Adipocyte (in vitro differentiated cells): ENCODE measurements at regions not wholly inside any gene's neighbourhood (a gene's known extent, or its start where the extent isn't known, plus 50 kb on each side); places are given as distances from the start of the nearest gene placed in this dataset.

Source experiments
- DNase-seq: peaks from one replicate; pipeline ENCODE4 v3.0.0-alpha.2; 2015; ENCODE audit warnings: low read depth
- H3K27me3 ChIP-seq: replicated peaks from 2 replicates; pipeline ENCODE4 v1.7.0; 2013; ENCODE audit warnings: mild to moderate bottlenecking, low read length, moderate library complexity; ENCODE audit not compliant: control insufficient read depth, insufficient read depth
- H3K36me3 ChIP-seq: 2 replicates; pipeline ENCODE4 v1.7.0; 2013; ENCODE audit warnings: low read length, mild to moderate bottlenecking, moderate library complexity; ENCODE audit not compliant: control insufficient read depth, insufficient read depth, severe bottlenecking
- H3K4me1 ChIP-seq: 2 replicates; pipeline ENCODE4 v1.7.0; 2013; ENCODE audit warnings: mild to moderate bottlenecking, low read length, moderate library complexity; ENCODE audit not compliant: control insufficient read depth, insufficient read depth
- H3K4me3 ChIP-seq: 2 replicates; pipeline ENCODE4 v1.7.0; 2013; ENCODE audit warnings: mild to moderate bottlenecking, low read length, moderate library complexity
- H3K9ac ChIP-seq: 2 replicates; pipeline ENCODE4 v1.7.0; 2013; ENCODE audit warnings: mild to moderate bottlenecking, low read length, moderate library complexity
- H3K9me3 ChIP-seq: 2 replicates; pipeline ENCODE4 v1.7.0; 2013; ENCODE audit warnings: mild to moderate bottlenecking, low read length, moderate library complexity; ENCODE audit not compliant: control insufficient read depth

DNA sequence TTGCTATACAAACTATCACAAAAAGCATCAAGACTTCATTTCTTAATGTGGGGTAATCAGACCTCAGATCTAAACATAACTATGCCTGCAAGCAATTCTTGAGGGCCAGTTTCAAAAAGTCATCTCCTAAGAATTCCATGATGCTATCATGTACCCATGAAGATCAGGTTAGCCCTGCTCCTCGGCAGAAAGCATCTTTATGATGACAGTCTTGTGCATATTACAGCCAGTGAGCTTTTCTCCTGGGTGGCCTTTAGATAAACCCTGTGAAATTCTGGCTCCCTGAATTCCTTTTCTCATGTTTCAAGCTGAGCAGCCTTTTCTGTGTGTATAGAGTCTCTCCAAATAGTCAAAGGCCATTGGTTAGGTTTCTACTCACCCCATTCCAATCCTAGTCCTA lies 201.9 kb upstream of the MCTP2 start:
- H3K27me3 ChIP-seq: no peaks in the 10 kb centered on the region
- no peak overlapping the region for H3K4me3 ChIP-seq

DNA sequence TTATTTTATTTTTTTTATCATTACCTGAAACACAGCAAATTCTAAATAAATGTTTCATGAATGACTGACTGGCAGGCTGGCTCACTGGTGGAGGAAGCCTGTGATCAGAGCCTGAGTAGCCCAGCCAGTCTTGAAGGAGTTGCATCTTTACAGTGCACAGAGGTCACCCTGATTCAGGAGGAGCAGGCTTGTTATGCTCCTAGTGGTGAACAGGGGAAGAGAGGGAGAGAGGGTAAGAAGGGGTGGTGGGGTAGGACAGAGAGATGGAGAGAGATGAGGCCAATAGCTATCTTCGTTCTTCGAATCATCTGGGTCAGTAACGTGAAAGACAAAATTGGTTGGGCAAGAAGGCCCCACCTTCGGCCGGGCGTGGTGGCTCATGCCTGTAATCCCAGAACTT lies 202.6 kb upstream of the MCTP2 start:
- peaks cover 18% of the 10 kb centered on the region for H3K4me1 ChIP-seq
- H3K9ac ChIP-seq: no peak overlapping the region
- H3K9me3 ChIP-seq: no peaks in the 10 kb centered on the region
- no peak overlapping the region for H3K4me3 ChIP-seq
- no peaks in the 10 kb centered on the region for H3K27me3 ChIP-seq
- no peak for DNase-seq
- no peaks in the 10 kb centered on the region for H3K36me3 ChIP-seq

More for the DNA sequence above, 201.9 kb upstream of the MCTP2 start:
- Histone ChIP-seq H3K4me1 (peaks cover 14% of the 10 kb centered on the region), H3K36me3 (no peaks in the 10 kb centered on the region), H3K9ac (no peak overlapping the region), H3K9me3 (no peaks in the 10 kb centered on the region)
- no peak for DNase-seq

DNA sequence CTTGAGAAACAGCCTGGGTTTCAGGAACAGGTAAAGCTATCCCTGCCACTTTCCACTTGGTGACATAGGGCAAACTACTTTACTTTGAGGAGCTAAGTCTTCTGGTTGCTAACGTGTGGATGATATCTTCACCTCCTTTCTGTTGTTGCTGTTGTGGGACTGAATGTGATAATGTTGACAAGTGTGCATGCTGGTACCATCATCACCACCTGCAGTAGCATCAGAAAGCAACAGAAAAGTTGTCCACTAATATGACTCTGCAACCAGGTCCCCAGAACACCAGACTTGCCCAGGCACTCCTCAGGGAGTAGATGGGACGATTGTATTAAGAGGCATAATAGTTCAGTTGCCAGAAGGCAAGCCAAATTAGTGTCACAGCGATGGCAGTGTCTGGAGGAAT lies 203.2 kb upstream of the MCTP2 start:
- peaks cover 19% of the 10 kb centered on the region for H3K4me1 ChIP-seq
- no peak for DNase-seq
- no peak overlapping the region for H3K9ac ChIP-seq
- no peak overlapping the region for H3K4me3 ChIP-seq
- H3K36me3 ChIP-seq: no peaks in the 10 kb centered on the region
- no peaks in the 10 kb centered on the region for H3K9me3 ChIP-seq
- no peaks in the 10 kb centered on the region for H3K27me3 ChIP-seq

DNA sequence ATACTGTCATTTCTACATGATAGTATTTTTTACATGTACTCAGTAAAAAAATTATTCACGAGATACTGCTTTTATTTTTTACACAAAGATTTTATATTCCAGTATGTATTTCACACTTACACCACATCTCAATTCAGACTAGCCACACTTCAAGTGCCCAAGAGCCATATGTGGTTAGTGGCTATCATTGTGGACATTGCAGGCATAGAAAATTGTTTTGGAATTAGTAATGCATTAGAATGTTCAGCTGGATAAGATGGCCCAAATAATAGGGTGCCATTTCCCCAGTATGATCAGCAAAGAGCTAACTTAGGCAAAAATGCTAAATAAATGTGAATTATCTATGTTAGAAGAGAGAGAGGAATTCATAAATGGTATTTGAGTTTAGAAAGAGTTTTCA lies 203.8 kb upstream of the MCTP2 start:
- Histone ChIP-seq H3K4me1 (peaks cover 19% of the 10 kb centered on the region), H3K9me3 (no peaks in the 10 kb centered on the region), H3K36me3 (no peaks in the 10 kb centered on the region), H3K27me3 (no peaks in the 10 kb centered on the region), H3K9ac (no peak overlapping the region), H3K4me3 (no peak overlapping the region)
- DNase-seq: no peak

DNA sequence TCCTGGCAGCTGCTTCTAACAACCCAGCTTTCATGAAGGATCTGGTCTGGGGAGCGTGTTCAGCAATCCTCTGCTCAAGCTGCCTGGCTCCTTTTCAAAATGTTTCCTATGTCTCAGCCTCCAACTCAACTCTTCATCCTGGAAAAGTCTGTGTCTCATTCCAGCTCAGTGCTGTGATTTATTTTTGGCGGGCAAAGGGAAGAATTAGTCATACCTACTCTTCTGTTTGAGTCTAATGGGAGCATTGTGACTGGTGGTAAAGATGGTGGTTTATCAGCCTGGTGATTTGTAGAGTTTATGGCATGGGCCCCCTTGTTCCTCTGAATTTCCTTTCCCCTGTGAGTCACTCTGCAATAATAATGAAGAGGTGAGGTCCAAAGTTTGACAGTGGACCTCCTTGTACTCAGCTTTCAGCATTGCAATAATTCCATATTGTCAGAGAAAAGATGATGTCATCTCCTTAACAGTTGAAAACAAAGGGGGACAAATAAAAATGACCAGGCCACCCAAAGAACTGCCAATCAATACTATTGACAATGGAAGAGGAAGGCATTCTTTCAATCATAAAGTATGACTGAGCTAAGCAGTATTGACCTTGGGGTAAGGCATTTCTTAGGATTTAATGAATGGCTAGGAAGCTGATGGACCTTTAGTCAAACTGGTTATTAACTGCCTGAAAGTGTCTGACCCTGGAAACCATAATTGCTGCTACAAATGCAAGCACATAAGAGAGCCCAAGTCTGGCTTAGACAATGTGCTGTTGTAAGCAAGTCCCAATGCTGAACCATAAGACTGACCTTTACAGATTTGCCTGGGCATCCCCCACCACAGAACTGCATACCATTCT lies 204.7 kb upstream of the MCTP2 start:
- Histone ChIP-seq H3K9me3 (no peaks in the 10 kb centered on the region), H3K27me3 (no peaks in the 10 kb centered on the region), H3K36me3 (no peaks in the 10 kb centered on the region), H3K4me3 (no peak overlapping the region), H3K4me1 (peaks cover 19% of the 10 kb centered on the region), H3K9ac (no peak overlapping the region)
- DNase-seq: no peak

DNA sequence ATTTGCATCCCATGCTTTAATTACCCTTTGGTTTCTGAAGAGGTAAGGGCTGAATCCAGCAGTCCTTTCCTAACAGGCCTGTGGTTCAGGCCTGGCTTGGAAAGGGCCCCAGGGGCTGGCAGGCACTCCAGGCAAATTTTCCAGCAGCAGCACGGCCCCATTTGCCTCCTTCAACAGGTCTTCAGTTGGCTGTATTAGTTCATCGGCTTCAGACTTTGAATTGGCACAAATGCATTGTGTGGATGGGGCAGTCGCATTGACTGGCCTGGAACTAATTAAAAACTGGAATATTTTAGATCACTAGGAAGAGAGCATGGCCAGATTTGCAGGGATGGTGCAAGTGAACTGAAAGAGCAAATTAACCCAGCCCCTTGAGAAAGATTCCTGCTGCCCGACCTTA lies 207.8 kb upstream of the MCTP2 start:
- H3K4me3 ChIP-seq: no peak overlapping the region
- H3K9me3 ChIP-seq: no peaks in the 10 kb centered on the region
- no peaks in the 10 kb centered on the region for H3K36me3 ChIP-seq
- no peak for DNase-seq
- H3K27me3 ChIP-seq: no peaks in the 10 kb centered on the region
- peaks cover 24% of the 10 kb centered on the region for H3K4me1 ChIP-seq
- H3K9ac ChIP-seq: no peak overlapping the region

DNA sequence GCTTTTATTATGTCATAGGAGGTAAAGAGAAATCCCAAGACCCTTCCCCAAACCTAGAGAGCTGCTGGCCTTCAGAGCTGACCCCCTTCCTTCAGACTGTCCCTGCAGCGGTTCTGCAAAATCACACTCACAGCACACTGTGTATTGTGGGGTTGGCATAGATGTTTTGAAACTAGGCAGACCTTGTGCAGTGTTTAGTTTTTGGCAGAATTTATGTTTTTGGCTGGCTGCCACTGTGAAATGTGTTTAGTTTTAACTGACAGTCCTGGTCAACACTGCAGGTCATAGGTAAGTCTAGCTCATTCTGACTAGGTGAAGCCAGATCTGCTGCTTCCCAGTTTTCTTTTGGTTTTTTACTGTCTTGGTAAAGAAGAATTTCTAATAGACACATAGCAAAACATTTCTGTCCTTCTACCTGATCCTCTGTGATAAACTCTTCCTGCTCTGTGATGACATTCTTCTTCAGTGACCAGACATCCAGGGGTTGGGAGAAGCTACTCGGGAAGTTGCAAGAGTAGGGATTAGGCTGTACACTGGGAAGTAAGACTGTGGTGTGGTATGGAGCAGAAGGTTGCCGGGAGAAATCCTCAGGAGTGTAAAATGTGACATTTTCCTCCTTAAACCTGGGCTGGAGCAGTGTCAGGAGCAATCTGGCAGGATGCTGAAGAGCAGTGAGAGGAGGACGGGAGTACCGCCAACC lies 209.6 kb upstream of the MCTP2 start:
- no peaks in the 10 kb centered on the region for H3K27me3 ChIP-seq
- DNase-seq: no peak

DNA sequence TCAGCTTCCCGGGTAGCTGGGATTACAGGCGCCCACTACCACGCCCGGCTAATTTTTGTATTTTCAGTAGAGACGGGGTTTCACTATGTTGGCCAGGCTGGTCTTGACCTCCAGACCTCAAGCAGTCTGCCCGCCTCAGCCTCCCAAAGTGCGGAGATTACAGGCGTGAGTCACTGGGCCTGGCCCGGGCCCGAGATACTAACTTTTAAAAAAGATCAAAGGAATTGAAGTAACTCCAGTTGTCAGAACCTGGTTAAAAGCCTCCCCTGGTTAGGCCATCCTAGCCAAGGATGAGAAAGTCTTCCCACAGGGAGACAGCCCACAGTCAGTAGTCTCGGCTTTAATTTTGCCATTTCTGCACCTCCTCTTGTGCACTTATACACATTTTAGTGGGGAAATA lies 212.3 kb upstream of the MCTP2 start:
- Histone ChIP-seq H3K9me3 (no peaks in the 10 kb centered on the region), H3K9ac (no peak overlapping the region), H3K36me3 (no peaks in the 10 kb centered on the region), H3K4me3 (no peak overlapping the region), H3K4me1 (peaks cover 15% of the 10 kb centered on the region), H3K27me3 (no peaks in the 10 kb centered on the region)
- DNase-seq: no peak

More for the DNA sequence above, 209.6 kb upstream of the MCTP2 start:
- Histone ChIP-seq H3K4me1 (peaks cover 24% of the 10 kb centered on the region), H3K9ac (no peak overlapping the region), H3K4me3 (no peak overlapping the region), H3K36me3 (no peaks in the 10 kb centered on the region), H3K9me3 (no peaks in the 10 kb centered on the region)

DNA sequence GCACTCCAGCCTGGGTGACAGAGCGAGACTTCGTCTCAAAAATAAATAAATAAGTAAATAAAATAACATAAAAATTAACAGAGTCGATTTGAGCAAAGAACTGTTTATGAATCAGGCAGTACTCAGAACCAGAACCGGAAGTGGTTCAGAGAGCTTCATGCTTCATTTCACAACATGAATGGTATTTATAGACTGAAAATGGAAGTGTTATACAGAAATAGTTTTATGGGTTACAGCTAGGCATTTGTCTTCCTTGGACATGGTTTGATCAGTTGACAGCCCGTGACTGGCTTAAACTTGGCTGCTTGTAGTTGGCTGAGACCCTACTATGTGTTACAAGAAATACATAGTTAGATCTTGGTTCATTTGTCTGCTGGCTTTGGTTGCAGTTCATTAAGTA lies 216.0 kb upstream of the MCTP2 start:
- no peaks in the 10 kb centered on the region for H3K27me3 ChIP-seq
- no peak overlapping the region for H3K4me3 ChIP-seq
- H3K36me3 ChIP-seq: no peaks in the 10 kb centered on the region
- DNase-seq: no peak
- H3K4me1 ChIP-seq: no peaks in the 10 kb centered on the region
- H3K9ac ChIP-seq: no peak overlapping the region
- no peaks in the 10 kb centered on the region for H3K9me3 ChIP-seq

DNA sequence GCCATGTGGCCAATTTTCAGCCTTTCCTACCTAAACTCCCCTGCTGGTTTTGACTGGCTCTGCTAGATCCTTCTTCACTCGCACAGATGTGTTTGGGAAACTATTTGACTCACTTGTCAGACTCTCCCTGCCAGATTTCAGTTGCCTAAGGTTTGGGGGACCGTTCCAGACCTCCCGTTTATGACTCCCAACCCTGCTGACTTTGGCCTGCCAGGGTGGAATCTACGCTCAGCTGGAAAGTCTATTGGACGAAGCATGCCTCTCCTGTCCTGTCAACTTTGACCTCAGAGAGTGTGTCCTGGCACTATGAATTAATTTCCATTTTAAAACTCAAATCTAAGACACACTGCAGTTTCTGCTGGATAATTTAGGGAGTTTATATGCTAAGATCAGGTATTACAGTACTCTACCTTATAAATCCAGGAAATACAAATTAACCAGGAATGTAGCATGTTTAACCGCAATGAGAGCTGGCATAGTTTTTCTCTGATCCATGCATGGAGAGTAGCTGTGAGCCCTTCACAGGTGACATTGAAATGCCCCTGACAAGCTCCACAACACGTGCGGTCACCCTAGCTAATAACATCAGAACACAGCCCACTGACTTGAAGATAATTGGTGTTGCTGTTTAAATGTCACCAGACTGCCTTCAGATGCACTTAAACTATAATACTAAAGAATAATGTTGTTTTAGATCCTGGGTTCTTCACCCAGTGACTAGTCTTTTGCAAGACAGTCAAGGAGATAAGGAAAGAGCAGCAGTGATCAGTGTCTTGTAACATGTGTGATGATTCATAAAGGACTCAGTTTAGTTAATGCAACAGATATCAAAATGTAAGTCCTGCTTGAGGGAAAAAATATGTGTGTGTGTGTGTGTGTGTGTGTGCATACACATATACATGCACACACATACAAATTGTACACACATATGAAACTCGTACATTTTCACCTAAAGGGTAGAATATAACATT lies 223.0 kb upstream of the MCTP2 start:
- Histone ChIP-seq H3K4me3 (no peak overlapping the region), H3K4me1 (peaks cover 6% of the 10 kb centered on the region), H3K9ac (no peak overlapping the region), H3K9me3 (no peaks in the 10 kb centered on the region), H3K36me3 (no peaks in the 10 kb centered on the region), H3K27me3 (no peaks in the 10 kb centered on the region)
- DNase-seq: no peak

DNA sequence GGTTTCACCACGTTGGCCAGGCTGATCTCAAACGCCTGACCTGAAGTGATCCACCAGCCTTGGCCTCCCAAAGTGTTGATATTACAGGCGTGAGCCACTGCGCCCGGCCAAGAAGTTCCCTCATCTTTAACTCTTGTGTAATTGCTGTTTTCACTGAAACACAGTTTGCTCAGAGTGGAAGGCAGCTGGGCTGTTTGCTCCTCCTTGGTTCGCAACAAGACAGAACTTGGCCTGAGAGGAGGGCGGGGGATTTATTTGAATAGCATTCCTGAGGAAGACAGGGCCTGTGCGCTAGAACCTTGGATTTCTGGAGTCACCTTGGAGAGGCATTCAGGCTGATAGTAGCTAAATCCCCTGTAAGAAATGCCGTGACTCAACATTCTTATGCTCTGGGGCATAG lies 226.7 kb upstream of the MCTP2 start:
- Histone ChIP-seq H3K4me1 (peaks cover 23% of the 10 kb centered on the region), H3K4me3 (no peak overlapping the region), H3K9ac (no peak overlapping the region), H3K36me3 (no peaks in the 10 kb centered on the region), H3K27me3 (no peaks in the 10 kb centered on the region), H3K9me3 (no peaks in the 10 kb centered on the region)
- DNase-seq: no peak
